ENCODE measurements at regions not wholly inside any gene's neighbourhood (a gene's known extent, or its start where the extent isn't known, plus 50 kb on each side); places are given as distances from the start of the nearest gene placed in this dataset.

DNA sequence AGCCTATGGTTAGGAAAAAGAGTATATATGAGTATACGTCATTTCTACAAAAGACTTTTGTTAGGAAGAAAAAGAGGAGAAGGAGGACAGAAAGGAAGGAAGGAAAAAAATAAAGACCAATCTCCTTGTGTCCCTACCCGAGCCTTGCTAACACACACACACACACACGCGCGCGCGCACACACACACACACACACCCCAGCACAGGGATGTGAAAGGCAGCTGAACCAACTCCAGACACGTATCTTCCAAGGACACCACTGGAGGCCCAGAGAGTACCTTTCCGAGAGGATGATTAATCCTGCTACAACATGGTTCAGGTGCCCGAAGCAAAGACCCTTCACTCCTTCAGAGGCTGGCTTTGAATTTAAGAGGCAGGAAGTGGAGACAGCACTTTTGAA, 56.9 kb upstream of the GALNT10 start:
- TF ChIP-seq, protein P1, sequence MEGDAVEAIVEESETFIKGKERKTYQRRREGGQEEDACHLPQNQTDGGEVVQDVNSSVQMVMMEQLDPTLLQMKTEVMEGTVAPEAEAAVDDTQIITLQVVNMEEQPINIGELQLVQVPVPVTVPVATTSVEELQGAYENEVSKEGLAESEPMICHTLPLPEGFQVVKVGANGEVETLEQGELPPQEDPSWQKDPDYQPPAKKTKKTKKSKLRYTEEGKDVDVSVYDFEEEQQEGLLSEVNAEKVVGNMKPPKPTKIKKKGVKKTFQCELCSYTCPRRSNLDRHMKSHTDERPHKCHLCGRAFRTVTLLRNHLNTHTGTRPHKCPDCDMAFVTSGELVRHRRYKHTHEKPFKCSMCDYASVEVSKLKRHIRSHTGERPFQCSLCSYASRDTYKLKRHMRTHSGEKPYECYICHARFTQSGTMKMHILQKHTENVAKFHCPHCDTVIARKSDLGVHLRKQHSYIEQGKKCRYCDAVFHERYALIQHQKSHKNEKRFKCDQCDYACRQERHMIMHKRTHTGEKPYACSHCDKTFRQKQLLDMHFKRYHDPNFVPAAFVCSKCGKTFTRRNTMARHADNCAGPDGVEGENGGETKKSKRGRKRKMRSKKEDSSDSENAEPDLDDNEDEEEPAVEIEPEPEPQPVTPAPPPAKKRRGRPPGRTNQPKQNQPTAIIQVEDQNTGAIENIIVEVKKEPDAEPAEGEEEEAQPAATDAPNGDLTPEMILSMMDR (IDR thresholded peaks at IDR 0.05), result no peak
- no peak for TF ChIP-seq POLR2A (IDR thresholded peaks at IDR 0.05)

All from right lobe of liver (tissue), 4 donors.